Thoracic aorta (tissue), 2 donors: ENCODE measurements at regions not wholly inside any gene's neighbourhood (a gene's known extent, or its start where the extent isn't known, plus 50 kb on each side); places are given as distances from the start of the nearest gene placed in this dataset.
A peak's percentile ranks its signal among the peaks of the same experiment; 100 is the strongest.

ENCODE experiments used
- ATAC-seq: fragments of 150-250 bp; one replicate; pipeline ENCODE4 v1.8.0; 2017; ENCODE audit warnings: low read depth; ENCODE audit not compliant: insufficient number of reproducible peaks, low FRiP score
- DNase-seq: peaks from one replicate; pipeline ENCODE4 v3.0.0-alpha.2; 2020; ENCODE audit warnings: low spot score
- H3K27ac ChIP-seq, 2 donors: fragments of 200-600 bp; sonication (generic); 1 replicate in 1 of 2; 2 replicates in 1 of 2; pipeline ENCODE4 v1.5.1; 2016; ENCODE audit warnings: mild to moderate bottlenecking in 2 of 2, moderate library complexity in 2 of 2
- H3K27me3 ChIP-seq: fragments of 200-600 bp; sonication (generic); replicated peaks from 2 replicates; pipeline ENCODE4 v1.6.0; 2016; ENCODE audit warnings: mild to moderate bottlenecking; ENCODE audit not compliant: insufficient read depth
- H3K36me3 ChIP-seq: fragments of 200-600 bp; sonication (generic); one replicate; pipeline ENCODE4 v1.5.1; 2016
- H3K4me1 ChIP-seq, 2 donors: fragments of 200-600 bp; sonication (generic); 1 replicate in 1 of 2; 2 replicates in 1 of 2; pipeline versions ENCODE4 v1.5.1 to v1.6.0; 2016; ENCODE audit warnings: low read depth in 2 of 2, mild to moderate bottlenecking in 1 of 2; ENCODE audit not compliant: control insufficient read depth in 1 of 2
- H3K4me3 ChIP-seq: fragments of 200-600 bp; sonication (generic); 2 replicates; pipeline ENCODE4 v1.5.1; 2016; ENCODE audit warnings: mild to moderate bottlenecking
- H3K9me3 ChIP-seq: fragments of 200-600 bp; sonication (generic); 2 replicates; pipeline ENCODE4 v1.5.1; 2016
- TF ChIP-seq, protein P1 (sequence below): fragments of 200-600 bp; sonication (generic); IDR thresholded peaks from one replicate; pipeline ENCODE4 v1.5.1; 2019; ENCODE audit warnings: antibody characterized with exemption

DNA sequence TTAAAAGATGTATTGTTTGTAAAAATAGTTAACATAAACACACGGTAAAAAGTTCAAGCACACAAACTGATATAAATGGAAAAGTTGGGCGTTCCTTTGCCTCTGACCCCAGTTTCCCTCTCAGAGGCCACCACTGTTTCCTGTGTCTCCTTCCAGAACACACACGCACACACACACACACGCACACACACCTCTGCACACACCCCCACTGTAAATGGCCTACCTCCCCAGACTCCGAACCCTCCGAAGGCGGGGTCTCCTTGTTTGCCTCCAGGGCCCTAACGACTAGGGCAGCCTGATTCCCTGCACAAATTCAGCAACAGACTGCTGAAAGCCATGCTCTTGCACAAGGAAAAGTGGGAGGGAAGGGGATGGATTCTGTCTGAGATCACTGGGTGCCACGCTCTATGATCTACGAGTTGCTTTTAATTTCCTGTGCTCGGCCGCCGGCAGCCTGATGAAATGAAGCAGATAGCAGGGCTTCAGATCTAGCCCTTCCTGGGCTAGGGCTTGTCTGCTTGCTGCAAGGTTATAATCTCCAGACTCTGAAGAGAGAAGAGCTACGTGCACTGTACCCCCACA is 184.0 kb upstream of the IL12B start:
- Histone ChIP-seq H3K4me1 (peaks cover 13 to 68% of the 10 kb centered on the region in 2 donors), H3K27ac (no peak overlapping the region), H3K9me3 (no peaks in the 10 kb centered on the region), H3K36me3 (no peaks in the 10 kb centered on the region), H3K4me3 (no peak overlapping the region), H3K27me3 (no peaks in the 10 kb centered on the region)
- ATAC-seq (no peak), DNase-seq (no peak)
- TF ChIP-seq, protein P1, sequence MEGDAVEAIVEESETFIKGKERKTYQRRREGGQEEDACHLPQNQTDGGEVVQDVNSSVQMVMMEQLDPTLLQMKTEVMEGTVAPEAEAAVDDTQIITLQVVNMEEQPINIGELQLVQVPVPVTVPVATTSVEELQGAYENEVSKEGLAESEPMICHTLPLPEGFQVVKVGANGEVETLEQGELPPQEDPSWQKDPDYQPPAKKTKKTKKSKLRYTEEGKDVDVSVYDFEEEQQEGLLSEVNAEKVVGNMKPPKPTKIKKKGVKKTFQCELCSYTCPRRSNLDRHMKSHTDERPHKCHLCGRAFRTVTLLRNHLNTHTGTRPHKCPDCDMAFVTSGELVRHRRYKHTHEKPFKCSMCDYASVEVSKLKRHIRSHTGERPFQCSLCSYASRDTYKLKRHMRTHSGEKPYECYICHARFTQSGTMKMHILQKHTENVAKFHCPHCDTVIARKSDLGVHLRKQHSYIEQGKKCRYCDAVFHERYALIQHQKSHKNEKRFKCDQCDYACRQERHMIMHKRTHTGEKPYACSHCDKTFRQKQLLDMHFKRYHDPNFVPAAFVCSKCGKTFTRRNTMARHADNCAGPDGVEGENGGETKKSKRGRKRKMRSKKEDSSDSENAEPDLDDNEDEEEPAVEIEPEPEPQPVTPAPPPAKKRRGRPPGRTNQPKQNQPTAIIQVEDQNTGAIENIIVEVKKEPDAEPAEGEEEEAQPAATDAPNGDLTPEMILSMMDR, result no peak

- H3K36me3 ChIP-seq, result no peaks in the 10 kb centered on the region
- DNase-seq (no peak), ATAC-seq (no peak)
- peak overlapping the region in 1 of 2 donors; percentile 31 for H3K27ac ChIP-seq
- H3K4me1 ChIP-seq, result peaks cover 13 to 68% of the 10 kb centered on the region in 2 donors
- no peak overlapping the region for H3K4me3 ChIP-seq
- TF ChIP-seq, protein P1, result no peak
- no peaks in the 10 kb centered on the region for H3K9me3 ChIP-seq
- no peaks in the 10 kb centered on the region for H3K27me3 ChIP-seq
Measured at GRCh38 chr5:159515197-159515596, 184.9 kb upstream of the IL12B start.

- no peaks in the 10 kb centered on the region for H3K27me3 ChIP-seq
- H3K36me3 ChIP-seq, result no peaks in the 10 kb centered on the region
- H3K4me3 ChIP-seq, result no peak overlapping the region
- no peaks in the 10 kb centered on the region for H3K9me3 ChIP-seq
- ATAC-seq (peak; percentile 34), DNase-seq (no peak)
- peak overlapping the region; percentile 71 to 77 for H3K27ac ChIP-seq
- peaks cover 13 to 61% of the 10 kb centered on the region in 2 donors for H3K4me1 ChIP-seq
- TF ChIP-seq, protein P1, result peak; percentile 67
Measured at GRCh38 chr5:159515909-159516415, 185.7 kb upstream of the IL12B start.

DNA sequence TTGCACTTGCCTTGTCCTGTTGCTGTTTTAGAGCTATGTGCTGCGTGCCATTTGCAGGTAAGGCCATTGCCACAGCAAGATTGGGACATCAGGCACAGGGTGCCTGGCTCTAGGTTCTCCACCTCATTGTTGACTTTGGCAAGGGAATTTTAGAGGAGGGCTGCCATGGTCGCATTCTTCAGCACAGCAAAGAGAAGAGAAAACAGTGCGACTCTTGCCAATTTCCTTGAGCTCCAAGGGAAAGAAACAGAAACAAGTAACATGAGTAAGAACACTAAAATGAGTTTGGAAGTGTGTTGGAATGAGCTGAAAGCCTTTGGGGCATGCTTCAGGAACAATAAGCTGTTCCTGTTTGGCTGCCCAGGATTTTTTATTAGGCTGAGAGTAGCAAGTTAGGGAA is 188.1 kb upstream of the IL12B start:
- TF ChIP-seq, protein P1, result no peak
- peak overlapping the region; percentile 77 to 83 for H3K27ac ChIP-seq
- no peaks in the 10 kb centered on the region for H3K9me3 ChIP-seq
- ATAC-seq, result peak; percentile 83
- no peaks in the 10 kb centered on the region for H3K27me3 ChIP-seq
- DNase-seq, result peak; percentile 48
- H3K4me3 ChIP-seq, result no peak overlapping the region
- no peaks in the 10 kb centered on the region for H3K36me3 ChIP-seq
- peaks cover 13 to 48% of the 10 kb centered on the region in 2 donors for H3K4me1 ChIP-seq

GRCh38 chr5:159519365-159519764 is 189.1 kb upstream of the IL12B start:
- Histone ChIP-seq H3K27ac (peak overlapping the region; percentile 77 to 83), H3K36me3 (no peaks in the 10 kb centered on the region), H3K4me1 (peaks cover 13 to 49% of the 10 kb centered on the region in 2 donors), H3K4me3 (no peak overlapping the region), H3K9me3 (no peaks in the 10 kb centered on the region), H3K27me3 (no peaks in the 10 kb centered on the region)
- DNase-seq (no peak), ATAC-seq (no peak)
- TF ChIP-seq, protein P1, result no peak
